CD14-positive monocyte (primary cell): ENCODE measurements at regions not wholly inside any gene's neighbourhood (a gene's known extent, or its start where the extent isn't known, plus 50 kb on each side); places are given as distances from the start of the nearest gene placed in this dataset.

Experiments used
- DNase-seq, 3 donors: peaks; one replicate each; pipeline ENCODE4 v3.0.0-alpha.2; 2011 to 2022
- H2AFZ ChIP-seq: 2 replicates; pipeline ENCODE4 v1.6.0; 2012; ENCODE audit warnings: mild to moderate bottlenecking, low read depth, low read length, inconsistent platforms; ENCODE audit not compliant: insufficient read depth, poor library complexity, severe bottlenecking
- H3K27ac ChIP-seq, 2 donors: 1 replicate in 1 of 2; 2 replicates in 1 of 2; pipeline ENCODE4 v1.5.1; 2012 to 2013; ENCODE audit warnings: low read length in 2 of 2, control low read depth in 1 of 2, inconsistent platforms in 1 of 2, low read depth in 1 of 2, mild to moderate bottlenecking in 1 of 2
- H3K27me3 ChIP-seq, 2 donors: one replicate each; pipeline versions ENCODE4 v1.6.0 to v1.6.1; 2011 to 2013; ENCODE audit warnings: low read length in 2 of 2; ENCODE audit not compliant: control insufficient read depth in 2 of 2, insufficient read depth in 2 of 2
- H3K36me3 ChIP-seq, 2 donors: replicated peaks in 1 of 2; 1 replicate in 1 of 2; 2 replicates in 1 of 2; pipeline versions ENCODE4 v1.5.1 to v1.6.1; 2012 to 2013; ENCODE audit warnings: low read length in 2 of 2, control low read depth in 1 of 2, inconsistent platforms in 1 of 2, mild to moderate bottlenecking in 1 of 2; ENCODE audit not compliant: insufficient read depth in 2 of 2, control insufficient read depth in 1 of 2
- H3K4me1 ChIP-seq, 2 donors: 1 replicate in 1 of 2; 2 replicates in 1 of 2; pipeline versions ENCODE4 v1.5.1 to v1.6.1; 2012 to 2013; ENCODE audit warnings: low read length in 2 of 2, control low read depth in 1 of 2, inconsistent platforms in 1 of 2, mild to moderate bottlenecking in 1 of 2, moderate library complexity in 1 of 2; ENCODE audit not compliant: insufficient read depth in 2 of 2, control insufficient read depth in 1 of 2
- H3K4me2 ChIP-seq: replicated peaks from 2 replicates; pipeline ENCODE3; 2012; ENCODE audit warnings: low read length, moderate library complexity, mild to moderate bottlenecking; ENCODE audit not compliant: poor library complexity, severe bottlenecking; ENCODE audit errors: extremely low read depth
- H3K4me3 ChIP-seq, 3 experiments: fragments of 200-600 bp in 1 of 3; sonication (generic) in 1 of 3; replicated peaks in 1 of 3; 1 replicate in 2 of 3; 2 replicates in 1 of 3; pipeline ENCODE4 v1.5.1; 2011 to 2013; ENCODE audit warnings: low read length in 3 of 3, mild to moderate bottlenecking in 3 of 3, control low read depth in 2 of 3, low read depth in 2 of 3, inconsistent platforms in 1 of 3, moderate library complexity in 1 of 3
- H3K79me2 ChIP-seq: 2 replicates; pipeline ENCODE4 v1.6.0; 2012; ENCODE audit warnings: mild to moderate bottlenecking, control low read depth, inconsistent platforms, low read length, moderate library complexity; ENCODE audit not compliant: insufficient read depth
- H3K9ac ChIP-seq: 2 replicates; pipeline ENCODE4 v1.6.0; 2017; ENCODE audit warnings: low read length, mild to moderate bottlenecking; ENCODE audit not compliant: insufficient read depth, poor library complexity, severe bottlenecking
- H3K9me3 ChIP-seq, 2 donors: replicated peaks in 1 of 2; 1 replicate in 1 of 2; 2 replicates in 1 of 2; pipeline versions ENCODE4 v1.5.1 to v1.6.1; 2012 to 2013; ENCODE audit warnings: low read length in 2 of 2, control low read depth in 1 of 2; ENCODE audit not compliant: control insufficient read depth in 1 of 2, insufficient read depth in 1 of 2
- H4K20me1 ChIP-seq: 2 replicates; pipeline ENCODE4 v1.6.0; 2012; ENCODE audit warnings: mild to moderate bottlenecking, low read length, control low read depth, moderate library complexity; ENCODE audit not compliant: insufficient read depth
- H3K27ac Mint-ChIP-seq, 7 donors: one replicate each; pipeline ENCODE4 v1.8.0; 2020; ENCODE audit warnings: mild to moderate bottlenecking in 7 of 7, mixed read lengths in 7 of 7, moderate library complexity in 6 of 7, inconsistent platforms in 2 of 7
- H3K27me3 Mint-ChIP-seq, 3 donors: one replicate each; pipeline ENCODE4 v1.8.0; 2021 to 2022; ENCODE audit warnings: low read depth in 3 of 3, mild to moderate bottlenecking in 3 of 3, mixed read lengths in 3 of 3, moderate library complexity in 3 of 3, inconsistent platforms in 1 of 3
- H3K36me3 Mint-ChIP-seq, 2 donors: one replicate each; pipeline ENCODE4 v1.8.0; 2020; ENCODE audit warnings: mixed read lengths in 2 of 2, inconsistent platforms in 1 of 2, mild to moderate bottlenecking in 1 of 2
- H3K4me1 Mint-ChIP-seq: one replicate; pipeline ENCODE4 v1.8.0; 2020; ENCODE audit warnings: mild to moderate bottlenecking, mixed read lengths
- H3K4me3 Mint-ChIP-seq, 2 donors: one replicate each; pipeline ENCODE4 v1.8.0; 2020; ENCODE audit warnings: mild to moderate bottlenecking in 2 of 2, mixed read lengths in 2 of 2, moderate library complexity in 1 of 2
- H3K9me3 Mint-ChIP-seq, 7 donors: one replicate each; pipeline ENCODE4 v1.8.0; 2020 to 2022; ENCODE audit warnings: mixed read lengths in 7 of 7, mild to moderate bottlenecking in 6 of 7, moderate library complexity in 6 of 7, inconsistent platforms in 2 of 7
- WGBS: methylation state at CpG from one replicate; pipeline ENCODE4 v1.1.5; 2013; ENCODE audit warnings: missing lambda C conversion rate; ENCODE audit not compliant: insufficient coverage; 5-methylcytosine and 5-hydroxymethylcytosine counted together
- intact Hi-C, 2 donors: fragments of 100-400 bp; cut with micrococcal nuclease; formaldehyde crosslinking; loops; one replicate each; pipeline versions ENCODE4 v1.15.0 to v1.15.1; 2023
- TF ChIP-seq, protein P1 (sequence below): fragments of 200-600 bp; IDR thresholded peaks from one replicate; pipeline ENCODE4 v1.8.0; 2022; ENCODE audit warnings: antibody characterized with exemption, mild to moderate bottlenecking

DNA sequence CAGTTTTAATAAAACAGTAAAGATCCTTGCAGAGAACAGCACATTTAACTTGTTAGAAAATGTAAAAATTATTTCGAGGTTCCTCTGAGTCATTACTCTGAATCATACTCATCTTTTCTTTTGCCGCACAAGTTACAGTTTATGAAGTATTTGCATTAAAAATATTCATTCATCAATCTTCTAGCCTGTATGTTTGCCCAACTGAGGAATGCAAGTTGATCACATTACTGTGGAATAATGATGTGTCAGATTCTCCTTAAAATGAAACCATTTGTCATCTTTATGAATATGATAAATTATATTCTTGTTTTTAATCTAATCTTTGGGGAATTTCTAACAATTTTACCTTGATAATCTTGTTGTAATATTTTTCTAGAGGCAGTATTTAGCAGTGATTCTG, 340.4 kb upstream of the OPRM1 start:
- intact Hi-C loops: no loop called here
- DNase-seq: no peak
- Histone ChIP-seq H3K27me3 (no peaks in the 10 kb centered on the region), H3K36me3 (no peaks in the 10 kb centered on the region), H3K79me2 (no peaks in the 10 kb centered on the region), H3K4me1 (no peaks in the 10 kb centered on the region), H3K9ac (no peak overlapping the region), H2AFZ (no peak overlapping the region), H3K4me3 (no peak overlapping the region), H4K20me1 (no peaks in the 10 kb centered on the region), H3K9me3 (peaks cover 3 to 7% of the 10 kb centered on the region in 2 donors), H3K27ac (no peak overlapping the region), H3K4me2 (no peak overlapping the region)
- no peaks in the 10 kb centered on the region for H3K36me3 Mint-ChIP-seq
- peaks cover 0 to 11% (median 4%) of the 10 kb centered on the region in 7 donors for H3K9me3 Mint-ChIP-seq
- no CpG with 5 or more reads among the region's 2 CpGs for WGBS
- no peak overlapping the region for H3K27ac Mint-ChIP-seq
- H3K27me3 Mint-ChIP-seq: no peaks in the 10 kb centered on the region
- no peaks in the 10 kb centered on the region for H3K4me1 Mint-ChIP-seq
- TF ChIP-seq, protein P1, sequence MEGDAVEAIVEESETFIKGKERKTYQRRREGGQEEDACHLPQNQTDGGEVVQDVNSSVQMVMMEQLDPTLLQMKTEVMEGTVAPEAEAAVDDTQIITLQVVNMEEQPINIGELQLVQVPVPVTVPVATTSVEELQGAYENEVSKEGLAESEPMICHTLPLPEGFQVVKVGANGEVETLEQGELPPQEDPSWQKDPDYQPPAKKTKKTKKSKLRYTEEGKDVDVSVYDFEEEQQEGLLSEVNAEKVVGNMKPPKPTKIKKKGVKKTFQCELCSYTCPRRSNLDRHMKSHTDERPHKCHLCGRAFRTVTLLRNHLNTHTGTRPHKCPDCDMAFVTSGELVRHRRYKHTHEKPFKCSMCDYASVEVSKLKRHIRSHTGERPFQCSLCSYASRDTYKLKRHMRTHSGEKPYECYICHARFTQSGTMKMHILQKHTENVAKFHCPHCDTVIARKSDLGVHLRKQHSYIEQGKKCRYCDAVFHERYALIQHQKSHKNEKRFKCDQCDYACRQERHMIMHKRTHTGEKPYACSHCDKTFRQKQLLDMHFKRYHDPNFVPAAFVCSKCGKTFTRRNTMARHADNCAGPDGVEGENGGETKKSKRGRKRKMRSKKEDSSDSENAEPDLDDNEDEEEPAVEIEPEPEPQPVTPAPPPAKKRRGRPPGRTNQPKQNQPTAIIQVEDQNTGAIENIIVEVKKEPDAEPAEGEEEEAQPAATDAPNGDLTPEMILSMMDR: no peak
- H3K4me3 Mint-ChIP-seq: no peak overlapping the region

DNA sequence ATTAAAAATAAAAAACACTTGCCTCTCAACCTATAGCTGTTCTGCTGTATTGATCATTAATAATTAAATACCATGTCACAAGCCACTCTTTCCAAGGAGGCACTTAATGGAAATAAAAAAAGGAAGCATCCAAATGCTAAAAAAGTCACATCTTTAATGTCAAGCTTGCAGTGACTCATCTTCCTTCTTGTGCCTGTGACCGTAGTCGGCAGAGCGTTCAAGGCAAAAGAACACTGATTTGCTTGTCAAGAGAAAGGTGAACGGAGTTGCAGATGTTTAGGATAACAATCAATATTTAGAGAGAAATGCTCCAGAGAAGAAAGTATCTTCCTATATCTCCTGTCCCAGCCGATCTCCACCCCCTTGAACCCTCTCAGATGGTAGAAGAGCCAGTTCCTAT, 341.0 kb upstream of the OPRM1 start:
- intact Hi-C loops: no loop called here
- WGBS: no CpG with 5 or more reads among the region's 5 CpGs
- TF ChIP-seq, protein P1: no peak

More for the DNA sequence above, 341.0 kb upstream of the OPRM1 start:
- Mint-ChIP-seq H3K27me3 (no peaks in the 10 kb centered on the region), H3K9me3 (peaks cover 0 to 11% (median 4%) of the 10 kb centered on the region in 7 donors), H3K36me3 (no peaks in the 10 kb centered on the region), H3K27ac (no peak overlapping the region), H3K4me1 (no peaks in the 10 kb centered on the region), H3K4me3 (no peak overlapping the region)
- Histone ChIP-seq H3K4me3 (no peak overlapping the region), H3K4me1 (no peaks in the 10 kb centered on the region), H4K20me1 (no peaks in the 10 kb centered on the region), H3K79me2 (no peaks in the 10 kb centered on the region), H2AFZ (no peak overlapping the region), H3K9me3 (peaks cover 3 to 7% of the 10 kb centered on the region in 2 donors), H3K9ac (no peak overlapping the region), H3K4me2 (no peak overlapping the region), H3K36me3 (no peaks in the 10 kb centered on the region), H3K27ac (no peak overlapping the region), H3K27me3 (no peaks in the 10 kb centered on the region)
- no peak for DNase-seq
